ENCODE measurements at regions not wholly inside any gene's neighbourhood (a gene's known extent, or its start where the extent isn't known, plus 50 kb on each side); places are given as distances from the start of the nearest gene placed in this dataset.

DNA sequence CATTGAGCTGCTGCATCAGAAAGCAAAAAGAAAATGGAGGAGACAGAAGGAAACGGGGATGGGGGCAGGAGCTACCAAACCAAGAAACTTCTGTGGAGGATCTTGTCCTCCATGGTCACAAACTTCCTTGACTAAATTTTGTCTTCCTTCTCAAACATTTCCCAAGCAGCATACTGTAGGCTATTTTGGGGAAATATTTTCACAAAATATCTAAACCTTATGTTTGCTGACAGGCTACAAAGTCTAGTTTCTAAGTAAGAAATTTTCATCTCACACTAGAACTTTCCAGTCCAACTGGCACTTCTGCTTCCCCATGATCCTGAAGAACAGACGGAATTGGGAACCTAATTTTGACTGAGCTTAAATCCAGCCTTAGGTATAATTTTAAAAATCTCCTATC lies 552.0 kb downstream of the SNAPC1 start:
- intact Hi-C loops (cut with DNase I) = no loop called here
- no peak for TF ChIP-seq CTCF (IDR thresholded peaks at IDR 0.05)
- ATAC-seq (no peak), DNase-seq (no peak), FAIRE-seq (no peak)
- Histone ChIP-seq H3K4me1 (no peaks in the 10 kb centered on the region), H3K9me3 (no peaks in the 10 kb centered on the region), H3K4me3 (no peak overlapping the region), H3K27ac (no peak overlapping the region), H3K27me3 (no peaks in the 10 kb centered on the region), H3K36me3 (no peaks in the 10 kb centered on the region)
- 71 to 73% methylated on average over 2 of the region's 2 CpGs for WGBS, 2 donors

- WGBS, 2 donors = 18 to 39% methylated on average over 1 of the region's 1 CpG
- H3K27ac ChIP-seq = no peak overlapping the region
- FAIRE-seq (no peak), DNase-seq (no peak), ATAC-seq (no peak)
- no peaks in the 10 kb centered on the region for H3K9me3 ChIP-seq
- H3K4me1 ChIP-seq = no peaks in the 10 kb centered on the region
- intact Hi-C loops (cut with DNase I) = no loop called here
- no peaks in the 10 kb centered on the region for H3K27me3 ChIP-seq
- TF ChIP-seq CTCF (IDR thresholded peaks at IDR 0.05) = no peak
- no peaks in the 10 kb centered on the region for H3K36me3 ChIP-seq
- H3K4me3 ChIP-seq = no peak overlapping the region
These were observed 552.7 kb downstream of the SNAPC1 start for GRCh38 chr14:62314871-62315270.

DNA sequence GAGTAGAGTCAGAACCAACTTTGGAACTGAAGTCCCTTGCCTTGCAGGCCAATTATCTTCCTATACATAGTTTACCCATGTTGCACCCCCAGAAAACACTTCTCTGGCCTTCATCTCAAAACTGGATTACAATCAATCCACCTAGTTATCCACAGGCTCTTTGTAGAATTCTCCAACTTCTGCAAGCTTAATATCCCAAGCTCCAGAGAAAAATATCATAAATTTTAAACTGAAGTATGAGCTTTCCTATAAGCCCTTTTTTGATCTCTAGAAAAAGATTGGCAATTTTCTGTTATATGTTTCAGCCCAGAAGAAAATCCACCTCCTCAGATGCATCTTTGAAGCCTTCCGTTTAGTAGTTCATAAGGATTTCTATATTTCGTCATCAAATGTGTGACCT lies 553.4 kb downstream of the SNAPC1 start:
- no peaks in the 10 kb centered on the region for H3K4me1 ChIP-seq
- no peaks in the 10 kb centered on the region for H3K27me3 ChIP-seq
- intact Hi-C loops (cut with DNase I) = no loop called here
- ATAC-seq (no peak), DNase-seq (no peak), FAIRE-seq (no peak)
- H3K4me3 ChIP-seq = no peak overlapping the region
- no peaks in the 10 kb centered on the region for H3K9me3 ChIP-seq
- H3K36me3 ChIP-seq = no peaks in the 10 kb centered on the region
- TF ChIP-seq CTCF (IDR thresholded peaks at IDR 0.05) = no peak
- H3K27ac ChIP-seq = no peak overlapping the region
- 75 to 86% methylated on average over 2 of the region's 2 CpGs for WGBS, 2 donors

- no peak for ATAC-seq
- no peak overlapping the region for H3K4me3 ChIP-seq
- 79 to 84% methylated on average over 6 of the region's 6 CpGs for WGBS, 2 donors
- no peak for TF ChIP-seq CTCF (IDR thresholded peaks at IDR 0.05)
- intact Hi-C loops (cut with DNase I) = no loop called here
- no peaks in the 10 kb centered on the region for H3K36me3 ChIP-seq
- no peak for DNase-seq
- no peaks in the 10 kb centered on the region for H3K27me3 ChIP-seq
- H3K9me3 ChIP-seq = no peaks in the 10 kb centered on the region
- H3K27ac ChIP-seq = no peak overlapping the region
- no peaks in the 10 kb centered on the region for H3K4me1 ChIP-seq
- no peak for FAIRE-seq
These were observed 560.0 kb downstream of the SNAPC1 start for GRCh38 chr14:62322216-62322615.

- ATAC-seq (no peak), FAIRE-seq (no peak), DNase-seq (no peak)
- H3K9me3 ChIP-seq = no peaks in the 10 kb centered on the region
- H3K4me1 ChIP-seq = no peaks in the 10 kb centered on the region
- 47 to 55% methylated on average over 2 of the region's 2 CpGs for WGBS, 2 donors
- H3K27ac ChIP-seq = no peak overlapping the region
- intact Hi-C loops (cut with DNase I) = no loop called here
- TF ChIP-seq CTCF (IDR thresholded peaks at IDR 0.05) = no peak
- no peaks in the 10 kb centered on the region for H3K36me3 ChIP-seq
- no peak overlapping the region for H3K4me3 ChIP-seq
- H3K27me3 ChIP-seq = no peaks in the 10 kb centered on the region
These were observed 567.2 kb downstream of the SNAPC1 start for GRCh38 chr14:62329427-62329826.
